ENCODE measurements at regions not wholly inside any gene's neighbourhood (a gene's known extent, or its start where the extent isn't known, plus 50 kb on each side); places are given as distances from the start of the nearest gene placed in this dataset.
"Not testable (repeated sequence)": the region's sequence is repeated elsewhere in the genome, so short reads cannot be mapped to it uniquely, and the experiment has no call there.

DNA sequence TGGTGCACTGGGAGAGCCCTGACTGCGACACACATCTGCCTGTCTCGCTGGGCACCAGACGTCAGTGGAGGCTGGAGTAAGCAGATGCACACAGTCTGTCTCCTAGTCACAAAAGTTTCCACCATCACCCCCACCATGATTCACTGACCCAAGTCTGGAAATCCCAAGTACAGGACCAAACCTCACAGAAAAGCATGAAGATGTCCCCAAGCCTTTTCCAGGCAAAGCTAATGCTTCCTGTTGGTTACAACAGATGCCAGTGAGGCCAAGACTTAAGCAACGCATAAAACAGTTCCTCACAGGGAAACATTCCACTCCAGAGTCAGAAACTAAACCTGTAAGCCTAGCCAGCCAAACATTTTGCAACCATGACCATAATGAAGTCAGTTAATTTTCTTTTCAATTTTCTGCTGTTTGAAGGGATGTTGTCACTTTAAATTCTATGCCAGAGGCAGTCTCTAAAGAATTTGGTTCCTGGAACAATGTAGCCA lies 259.3 kb upstream of the SLC30A5 start:
- DNase-seq = no peak

DNA sequence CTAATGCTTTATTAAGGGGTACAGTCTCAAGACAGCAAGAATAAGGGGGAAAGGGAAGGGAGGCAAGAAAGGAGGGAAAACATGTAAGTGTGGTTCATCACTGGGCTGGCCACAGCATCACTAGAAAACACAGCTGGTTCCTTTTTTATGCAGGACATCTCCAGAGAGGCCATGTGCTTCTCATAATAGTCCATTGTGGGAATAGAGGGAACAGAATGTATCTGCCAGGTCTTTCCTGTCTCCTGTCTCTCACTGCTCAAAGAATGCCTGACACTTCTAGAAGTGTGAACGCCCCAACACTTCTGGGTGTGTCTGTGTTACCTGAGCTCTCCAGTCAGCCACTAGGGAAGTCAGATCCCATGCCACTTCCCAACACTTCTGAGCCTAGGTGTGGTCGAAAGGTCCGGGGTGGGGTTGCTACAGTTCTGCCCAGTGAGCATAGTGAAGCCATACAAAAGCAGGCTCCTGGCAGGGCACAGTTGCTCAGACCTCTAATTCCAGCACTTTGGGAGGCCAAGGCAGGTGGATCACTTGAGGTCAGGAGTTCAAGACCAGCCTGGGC lies 255.6 kb upstream of the SLC30A5 start:
- DNase-seq = no peak

DNA sequence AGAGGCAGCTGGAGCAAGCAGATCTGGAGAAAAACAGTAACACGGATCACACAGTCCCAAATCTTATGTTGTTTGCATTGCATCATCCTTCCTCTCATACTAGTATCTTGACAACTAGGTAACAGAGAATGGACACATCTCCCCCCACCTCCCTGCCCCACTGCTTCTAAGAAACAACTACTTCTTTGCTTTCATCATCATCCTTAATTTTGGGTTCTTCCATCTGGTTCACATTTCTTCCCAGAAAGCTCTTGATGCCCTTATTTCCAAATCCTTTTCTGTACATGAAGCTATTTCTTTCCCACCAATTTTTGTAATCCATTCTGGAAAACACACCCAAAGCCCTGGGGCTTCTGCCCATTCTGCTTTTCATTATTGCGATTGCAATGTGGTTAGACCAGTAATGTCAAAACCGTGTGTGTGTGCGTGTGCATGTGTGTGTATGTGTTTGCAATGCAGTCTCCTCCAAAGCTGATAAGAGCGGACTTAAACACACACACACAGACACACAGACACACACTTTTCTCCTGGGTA lies 254.7 kb upstream of the SLC30A5 start:
- DNase-seq = no peak

DNA sequence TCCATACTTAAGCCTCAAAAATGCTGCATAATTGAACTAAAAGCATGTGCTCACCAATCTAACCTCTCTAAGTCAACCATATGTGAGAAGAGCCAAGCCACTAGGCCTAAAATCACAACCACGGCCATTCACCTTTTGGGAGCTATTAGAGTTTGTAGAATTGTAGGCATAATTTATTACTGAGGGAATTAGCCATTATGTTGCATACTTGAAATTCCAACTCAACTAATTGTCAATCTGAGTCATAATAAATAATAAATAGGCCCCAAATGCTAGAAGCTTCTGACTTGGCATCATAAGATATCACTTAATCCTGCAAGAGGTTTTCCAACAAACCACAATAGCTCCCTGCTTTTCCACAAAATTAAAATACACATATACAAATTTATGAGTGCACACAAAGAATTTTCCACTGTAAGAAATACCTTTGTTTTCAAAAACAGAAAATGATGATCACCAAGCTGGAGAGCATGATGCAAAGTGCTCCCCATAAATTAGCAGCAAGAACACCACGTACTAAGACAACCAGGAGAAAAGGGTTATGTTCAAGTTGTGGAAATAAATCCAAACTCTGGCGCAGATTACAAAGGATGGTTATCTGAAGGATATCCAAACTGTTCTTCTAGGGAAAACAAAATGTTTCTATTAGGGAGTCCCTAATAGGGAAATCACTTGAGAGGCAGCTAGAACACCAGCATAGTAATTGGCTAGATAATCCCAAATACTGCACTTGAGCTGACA lies 250.0 kb upstream of the SLC30A5 start:
- no peak for DNase-seq

DNA sequence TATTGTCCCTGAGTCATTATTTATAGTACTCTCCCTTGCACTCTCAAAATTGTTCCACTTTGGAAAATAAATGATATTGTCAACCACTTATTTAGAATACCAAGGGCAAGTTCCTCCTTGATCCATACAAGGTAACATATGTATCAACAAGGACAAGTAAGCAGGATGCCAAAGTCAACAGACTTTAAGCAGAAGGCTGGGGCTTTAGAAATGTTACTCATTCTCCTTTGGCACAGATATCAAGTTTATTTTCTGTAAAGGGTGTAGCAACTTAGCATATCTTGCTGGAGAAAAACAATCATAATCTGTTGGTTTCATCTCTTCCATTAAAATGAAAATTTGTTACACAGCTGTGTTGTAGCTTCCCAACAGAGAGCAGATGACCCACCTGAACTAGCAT lies 248.7 kb upstream of the SLC30A5 start:
- no peak for DNase-seq

DNA sequence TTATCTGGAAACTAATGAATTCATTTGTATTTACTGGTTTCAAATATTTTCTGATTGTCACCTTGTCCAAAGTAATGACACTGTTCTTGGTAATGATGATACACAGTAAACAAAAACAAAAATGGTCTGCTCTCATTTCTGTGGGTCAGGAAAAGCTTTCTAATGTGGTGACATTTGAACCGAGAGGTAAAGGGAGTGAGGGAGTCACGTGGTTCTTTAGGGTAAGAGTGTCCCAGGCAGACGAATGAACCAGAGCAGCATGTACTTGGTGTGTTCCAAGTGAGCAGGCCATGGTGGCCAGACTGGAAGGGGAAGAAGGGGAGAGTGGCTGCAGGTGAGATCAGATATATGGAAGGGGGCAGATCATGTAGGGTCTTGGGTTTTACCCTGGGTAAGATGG lies 247.0 kb upstream of the SLC30A5 start:
- DNase-seq = no peak

DNA sequence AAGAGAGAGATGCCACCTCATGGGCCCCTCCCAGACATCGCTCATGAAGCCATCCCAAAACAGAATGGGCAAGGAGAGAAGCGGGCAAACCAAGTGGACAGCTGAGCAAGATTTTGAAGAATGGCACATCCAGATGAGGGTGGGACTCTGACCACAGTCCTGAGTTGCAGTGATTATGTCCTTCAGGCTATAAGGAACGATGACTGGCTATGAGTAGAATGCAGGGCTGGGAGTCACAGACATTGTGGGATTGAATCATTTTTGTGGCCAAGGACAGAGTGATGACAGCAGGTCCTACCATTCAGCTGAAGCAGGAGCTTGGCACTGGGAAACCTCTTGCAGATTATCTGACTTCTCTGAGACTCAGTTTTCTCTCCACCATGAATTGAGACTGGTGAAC lies 245.7 kb upstream of the SLC30A5 start:
- no peak for DNase-seq

DNA sequence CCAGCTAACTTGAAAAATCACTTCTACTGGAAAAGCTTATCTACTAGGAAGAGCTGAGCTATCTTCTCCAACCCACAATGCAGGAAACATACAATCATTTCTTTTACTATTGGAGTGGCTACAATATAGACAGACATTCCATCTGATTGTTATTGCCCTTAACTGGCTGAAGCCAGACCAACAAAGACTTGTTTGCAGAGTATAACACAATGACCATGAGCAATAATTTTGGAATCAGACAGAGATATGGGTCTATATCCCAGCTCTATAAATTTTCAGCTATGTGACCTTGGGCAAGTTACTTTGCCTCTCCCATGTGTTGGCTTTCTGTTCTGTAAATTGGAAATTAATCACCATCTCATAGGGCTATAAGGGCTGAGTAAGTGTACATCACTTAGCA lies 244.7 kb upstream of the SLC30A5 start:
- no peak for DNase-seq

DNA sequence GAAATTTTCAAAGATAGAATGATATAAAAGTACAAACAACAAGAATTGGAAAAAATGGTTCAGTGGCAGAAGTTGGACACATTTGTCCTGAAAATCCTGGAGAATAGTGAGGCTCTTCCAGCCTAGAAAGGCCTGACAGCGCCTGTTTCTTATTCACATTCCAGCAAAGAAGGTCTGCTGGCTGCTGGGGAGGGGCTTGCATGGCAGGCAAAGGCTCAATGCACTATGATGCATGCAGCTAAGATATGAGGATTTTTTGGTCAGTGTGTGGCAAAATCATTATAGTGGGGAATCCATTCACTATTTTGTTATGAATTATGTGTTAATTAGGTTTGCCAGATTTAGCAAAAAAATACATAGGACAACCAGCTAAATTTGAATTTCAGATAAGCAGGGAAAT lies 243.9 kb upstream of the SLC30A5 start:
- DNase-seq = no peak

DNA sequence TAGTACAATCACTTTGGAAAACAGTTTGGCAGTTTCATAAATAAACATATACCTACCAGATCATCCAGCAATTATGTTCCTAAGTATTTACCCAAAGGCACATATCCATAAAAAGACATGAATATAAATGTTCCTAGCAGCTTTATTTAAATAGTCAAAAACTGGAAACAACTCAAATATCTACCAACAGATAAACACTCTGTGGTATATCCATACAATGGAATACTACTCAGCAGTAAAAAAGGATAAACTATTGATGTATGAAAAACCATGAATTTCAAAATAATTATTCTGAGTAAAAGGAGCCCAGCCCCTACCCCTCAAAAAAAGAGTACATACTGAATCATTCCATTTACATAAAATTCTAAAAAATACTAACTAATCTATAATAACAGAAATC lies 232.7 kb upstream of the SLC30A5 start:
- DNase-seq = no peak

DNA sequence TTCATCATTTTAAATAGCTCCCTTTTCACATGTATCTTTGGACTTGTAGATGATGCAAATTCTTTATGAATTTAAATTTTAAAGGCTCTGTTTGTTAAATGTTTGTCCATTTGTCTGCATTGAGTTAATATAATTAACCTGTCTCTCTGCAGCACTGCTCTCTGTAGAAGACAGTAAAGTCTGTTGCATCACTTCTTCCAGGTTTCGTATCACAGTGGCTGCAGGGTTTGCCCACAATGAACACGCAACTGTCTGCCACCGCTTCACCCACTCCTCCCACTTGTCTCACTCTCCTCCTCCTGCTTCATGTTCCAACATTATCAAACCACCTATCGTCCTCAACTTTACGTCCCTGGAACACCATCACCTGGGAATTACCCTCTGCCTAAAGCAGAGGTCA lies 231.3 kb upstream of the SLC30A5 start:
- no peak for DNase-seq

DNA sequence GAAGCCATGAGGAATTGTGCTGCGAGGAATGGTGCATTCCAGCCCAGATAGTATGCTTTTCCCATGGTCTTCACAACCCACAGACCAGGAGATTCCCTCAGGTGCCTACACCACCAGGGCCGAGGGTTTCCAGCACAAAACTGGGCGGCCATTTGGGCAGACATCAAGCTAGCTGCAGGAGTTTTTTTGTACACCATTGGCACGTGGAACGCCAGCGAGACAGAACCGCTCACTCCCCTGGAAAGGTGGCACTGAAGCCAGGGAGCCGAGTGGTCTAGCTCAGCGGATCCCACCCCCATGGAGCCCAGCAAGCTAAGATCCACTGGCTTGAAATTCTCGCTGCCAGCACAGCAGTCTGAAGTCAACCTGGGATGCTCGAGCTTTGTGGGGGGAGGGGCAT lies 228.6 kb upstream of the SLC30A5 start:
- DNase-seq = not testable (repeated sequence)

DNA sequence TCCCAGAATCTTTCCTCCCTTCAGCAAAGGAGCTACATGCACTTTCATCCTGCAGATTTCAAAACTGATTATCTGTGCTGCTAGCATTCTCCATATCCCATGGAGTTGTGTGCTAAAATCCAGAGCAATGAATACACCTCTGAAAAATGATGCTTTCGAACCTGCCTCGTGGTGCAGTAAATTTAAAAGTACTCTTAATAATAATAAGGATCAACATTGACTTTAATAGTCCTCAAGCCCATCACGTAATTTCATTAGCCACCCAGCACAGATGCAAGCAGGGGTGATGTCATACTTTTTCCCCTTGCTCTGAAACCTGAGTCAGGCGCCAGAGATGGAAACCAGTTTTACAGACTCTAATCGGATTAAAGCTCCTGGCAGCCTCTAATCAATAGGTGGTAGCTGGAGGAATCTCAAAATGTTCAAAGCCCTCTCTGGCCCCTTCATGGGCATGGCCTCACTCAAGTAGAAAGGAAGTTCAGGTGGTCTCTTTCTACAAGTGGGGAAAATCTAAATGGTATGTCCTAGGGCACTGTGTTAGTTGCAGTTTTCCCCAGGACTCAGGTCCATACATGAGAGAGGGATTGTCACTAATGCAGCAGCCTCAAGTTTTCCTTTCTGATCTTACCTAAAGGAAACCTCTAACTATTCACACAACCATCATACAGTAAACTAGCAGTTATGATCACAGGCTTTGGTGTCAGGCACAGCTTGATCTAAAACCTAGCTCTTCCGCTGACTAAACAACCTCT lies 221.6 kb upstream of the SLC30A5 start:
- DNase-seq = no peak

DNA sequence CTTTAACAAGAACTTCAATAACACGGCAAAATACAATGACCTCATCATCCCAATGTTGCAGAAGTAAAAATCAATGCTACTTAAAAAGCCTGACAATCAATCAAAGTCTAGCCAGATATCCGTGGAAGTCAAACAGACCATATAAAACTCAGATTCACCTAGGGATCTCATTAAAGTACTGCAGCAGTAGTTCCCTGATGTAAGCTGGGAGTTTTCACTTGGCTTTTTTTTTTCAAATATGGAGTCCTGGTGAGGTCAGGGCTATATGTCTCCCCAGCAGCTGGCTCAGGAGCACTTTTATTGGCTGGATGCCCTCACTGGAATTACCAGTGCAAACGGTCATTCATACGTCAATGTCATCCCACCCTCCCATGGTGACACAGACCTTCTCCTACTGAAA lies 220.6 kb upstream of the SLC30A5 start:
- no peak for DNase-seq

DNA sequence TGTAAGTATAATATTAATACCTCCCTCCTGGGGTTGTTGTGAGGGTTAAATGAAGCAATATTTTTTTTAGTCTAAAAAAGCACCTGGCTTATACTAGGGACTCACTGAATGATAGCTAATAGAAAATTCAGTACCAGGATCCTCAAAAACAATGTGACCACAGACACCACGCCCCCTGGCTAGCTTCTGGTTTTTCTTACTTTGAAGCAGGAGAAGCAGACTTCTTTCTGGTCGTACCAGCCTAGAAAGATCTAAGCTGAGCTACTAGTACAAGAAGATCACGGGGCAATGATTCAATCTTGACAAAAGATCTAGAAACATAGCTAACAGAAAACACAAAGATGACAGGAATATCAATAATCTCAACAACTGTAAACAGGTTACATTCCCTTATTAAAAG lies 218.5 kb upstream of the SLC30A5 start:
- DNase-seq = no peak

DNA sequence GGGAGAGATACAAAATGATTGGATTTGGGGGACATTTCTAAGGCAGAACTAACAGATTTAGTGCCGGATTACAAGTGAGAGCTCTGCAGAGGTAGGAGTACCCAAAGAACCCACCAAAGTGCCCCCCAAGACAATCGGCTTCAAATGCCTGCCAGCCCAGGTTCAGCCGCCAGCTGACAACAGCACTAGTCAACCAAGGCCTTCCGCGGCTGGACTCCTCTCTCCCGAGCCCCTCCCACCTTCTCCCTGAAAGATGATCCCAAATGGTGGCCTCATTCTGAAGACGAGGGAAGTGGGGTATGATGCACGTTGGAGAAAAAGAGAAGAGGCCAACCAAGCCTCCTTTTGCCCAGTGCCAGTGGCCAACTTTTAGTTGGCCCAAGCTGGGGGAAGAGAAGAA lies 210.4 kb upstream of the SLC30A5 start:
- no peak for DNase-seq

DNA sequence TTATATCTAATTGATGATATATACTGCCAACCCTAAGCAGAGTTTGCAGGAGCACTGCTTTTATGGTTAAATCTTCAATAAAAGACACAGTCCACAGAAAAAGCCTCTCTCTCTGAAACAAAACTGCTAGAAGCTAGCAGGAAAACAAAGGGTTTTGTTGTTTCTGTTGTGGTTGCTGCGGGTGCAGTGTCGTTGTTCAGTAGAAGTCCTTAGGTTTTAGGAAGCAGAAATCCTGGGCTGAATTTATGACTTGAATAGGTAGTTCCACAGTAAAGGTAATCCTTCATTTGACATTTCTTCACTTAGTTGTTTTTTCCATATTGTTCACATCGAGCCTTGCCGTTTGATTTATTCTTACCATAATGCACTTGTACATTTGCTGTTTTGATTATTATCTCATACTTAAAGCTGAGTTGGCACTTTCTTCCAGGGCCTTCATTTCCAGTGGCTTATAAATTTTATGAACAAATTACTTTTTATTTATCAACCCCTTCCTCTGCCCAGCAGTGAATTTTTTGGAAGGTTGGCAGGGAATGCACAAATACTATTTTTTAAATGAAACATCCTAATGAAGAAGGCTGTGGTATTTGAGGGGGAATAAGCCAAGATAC lies 209.6 kb upstream of the SLC30A5 start:
- no peak for DNase-seq

DNA sequence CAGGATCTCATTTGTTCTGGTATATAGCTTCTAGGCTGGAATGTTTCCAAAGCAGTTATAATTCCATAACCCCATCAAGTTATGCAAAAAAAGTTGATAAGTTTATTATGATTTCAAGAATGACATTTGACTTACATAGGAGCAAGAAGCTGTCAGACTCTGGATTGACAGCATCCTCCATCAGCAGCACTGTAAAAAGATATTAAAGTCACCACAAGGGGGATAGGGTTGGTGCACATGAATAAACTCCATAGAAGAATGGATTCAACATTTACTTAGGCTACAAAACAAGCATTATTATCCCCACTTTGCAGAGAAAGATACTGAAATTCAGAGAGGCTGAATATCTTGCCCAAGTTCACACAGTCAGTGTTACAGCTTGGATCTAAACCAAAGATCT lies 208.9 kb upstream of the SLC30A5 start:
- no peak for DNase-seq

DNA sequence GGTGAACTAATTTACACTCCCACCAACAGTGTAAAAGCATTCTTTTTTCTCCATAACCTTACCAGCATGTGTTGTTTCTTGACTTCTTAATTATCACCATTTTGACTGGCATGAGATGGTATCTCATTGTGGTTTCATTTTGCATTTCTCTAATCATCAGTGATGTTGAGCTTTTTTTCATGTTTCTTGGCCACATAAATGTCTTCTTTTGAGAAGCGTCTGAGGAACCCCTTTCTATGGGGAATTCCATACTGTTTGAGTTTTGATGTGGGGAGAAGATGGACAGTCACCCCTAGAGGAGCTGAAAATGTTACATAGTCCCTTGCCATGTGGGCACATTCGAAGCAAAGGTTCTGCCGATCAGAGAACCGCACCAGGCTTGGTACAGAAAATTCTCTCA lies 207.0 kb upstream of the SLC30A5 start:
- no peak for DNase-seq

DNA sequence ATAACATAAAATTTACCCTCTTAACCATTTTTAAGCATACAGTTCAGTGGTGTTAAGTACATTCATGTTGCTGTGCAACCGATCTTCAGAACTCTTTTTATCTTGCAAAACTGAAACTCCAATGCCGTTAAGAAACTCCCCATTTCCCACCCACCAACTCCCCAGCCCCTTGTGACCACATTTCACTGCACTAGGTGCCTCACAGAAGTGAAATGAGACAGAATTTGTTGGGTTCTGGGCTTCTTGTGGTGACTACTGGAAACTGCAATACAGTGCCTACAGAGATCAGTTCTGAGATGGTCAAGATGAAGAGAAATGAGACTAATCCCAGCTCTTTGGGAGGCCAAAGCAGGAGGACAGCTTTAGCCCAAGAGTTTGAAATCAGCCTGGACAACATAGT lies 202.1 kb upstream of the SLC30A5 start:
- DNase-seq = no peak

DNA sequence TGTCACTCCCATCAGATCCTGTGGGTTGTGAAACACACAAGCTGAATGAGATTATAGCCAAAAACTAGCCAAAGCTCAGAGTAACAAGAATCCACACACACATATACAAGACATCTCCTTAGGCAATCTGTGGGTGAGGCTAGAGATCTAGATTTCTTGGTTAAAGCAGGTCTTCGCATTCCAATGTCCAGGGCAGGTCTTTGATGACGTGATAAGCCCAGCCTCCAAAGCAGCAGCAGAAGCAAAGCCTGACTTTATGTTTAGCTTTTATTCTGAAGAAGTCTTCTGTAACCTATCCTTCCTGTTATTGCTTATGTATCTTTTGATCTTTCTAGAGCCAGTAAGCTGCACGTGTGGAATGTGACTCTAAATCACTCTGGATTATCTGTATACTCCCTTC lies 199.1 kb upstream of the SLC30A5 start:
- DNase-seq = no peak

DNA sequence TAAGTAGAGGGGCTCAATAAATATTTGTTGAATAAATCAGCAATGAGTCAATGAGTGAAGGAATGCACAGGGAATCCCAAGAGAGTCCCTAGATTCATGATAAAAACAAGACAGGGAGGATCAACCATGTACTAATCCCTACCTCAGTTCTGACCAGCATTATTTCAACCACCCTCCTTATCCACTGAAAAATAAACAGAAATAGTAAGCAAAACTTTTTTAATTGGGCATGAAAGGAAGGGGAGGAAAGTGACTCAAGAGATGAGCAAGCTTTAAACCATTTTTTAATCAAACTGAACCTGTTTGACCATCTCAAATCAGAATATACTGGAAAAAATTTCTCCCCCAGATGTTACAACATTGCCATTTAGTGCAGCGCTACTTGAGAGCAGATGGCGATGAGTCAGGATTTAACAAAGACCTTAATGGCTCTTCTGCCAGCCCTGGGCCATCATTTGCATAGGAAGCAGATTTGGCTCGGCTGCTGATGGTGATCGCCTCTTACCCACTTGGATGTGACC lies 194.8 kb upstream of the SLC30A5 start:
- DNase-seq = peak; percentile 54
